ENCODE measurements at regions not wholly inside any gene's neighbourhood (a gene's known extent, or its start where the extent isn't known, plus 50 kb on each side); places are given as distances from the start of the nearest gene placed in this dataset.

DNA sequence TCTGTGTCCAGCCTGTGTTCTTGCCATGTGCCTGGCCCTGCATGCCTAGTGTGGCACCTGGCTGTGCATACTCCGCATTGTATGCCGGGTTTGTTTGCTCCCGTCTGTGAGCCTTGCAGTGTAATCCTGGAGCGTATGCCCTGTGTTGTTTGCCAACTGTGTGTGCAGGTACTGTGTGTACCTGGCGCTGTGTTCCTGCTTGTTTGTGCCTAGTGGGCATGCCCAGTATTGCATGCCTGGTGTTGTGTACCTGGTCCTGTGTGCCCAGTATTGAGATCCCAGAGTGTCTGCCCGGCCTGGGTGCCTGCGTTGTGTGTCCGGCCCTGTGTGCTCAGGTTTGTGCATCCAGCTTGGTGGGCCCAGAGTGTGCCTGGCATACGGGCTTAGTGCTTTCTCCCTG is 54.5 kb upstream of the CHRNA7 start:
- no peak for DNase-seq (ENCODE audit: low read depth)

DNA sequence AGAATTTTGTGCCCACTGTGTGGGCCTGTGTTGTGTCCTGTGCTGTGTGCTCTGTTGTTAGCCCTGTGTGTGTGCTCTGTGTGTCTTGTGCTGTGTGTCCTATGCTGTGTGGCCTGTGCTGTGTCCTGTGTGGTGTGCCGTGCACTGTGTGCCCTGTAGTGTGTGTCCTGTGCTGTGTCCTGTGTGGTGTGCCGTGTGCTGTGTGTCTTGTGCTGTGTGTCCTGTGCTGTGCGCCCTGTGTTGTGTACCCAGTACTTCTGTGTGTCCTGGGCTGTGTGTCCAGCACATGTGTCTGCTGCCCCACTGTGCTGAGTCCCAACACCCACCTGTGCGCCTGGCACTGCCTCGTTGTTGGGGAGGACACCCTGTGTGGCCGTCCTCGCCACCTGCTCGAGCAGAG is 53.2 kb upstream of the CHRNA7 start:
- DNase-seq (ENCODE audit: low read depth), result no peak

DNA sequence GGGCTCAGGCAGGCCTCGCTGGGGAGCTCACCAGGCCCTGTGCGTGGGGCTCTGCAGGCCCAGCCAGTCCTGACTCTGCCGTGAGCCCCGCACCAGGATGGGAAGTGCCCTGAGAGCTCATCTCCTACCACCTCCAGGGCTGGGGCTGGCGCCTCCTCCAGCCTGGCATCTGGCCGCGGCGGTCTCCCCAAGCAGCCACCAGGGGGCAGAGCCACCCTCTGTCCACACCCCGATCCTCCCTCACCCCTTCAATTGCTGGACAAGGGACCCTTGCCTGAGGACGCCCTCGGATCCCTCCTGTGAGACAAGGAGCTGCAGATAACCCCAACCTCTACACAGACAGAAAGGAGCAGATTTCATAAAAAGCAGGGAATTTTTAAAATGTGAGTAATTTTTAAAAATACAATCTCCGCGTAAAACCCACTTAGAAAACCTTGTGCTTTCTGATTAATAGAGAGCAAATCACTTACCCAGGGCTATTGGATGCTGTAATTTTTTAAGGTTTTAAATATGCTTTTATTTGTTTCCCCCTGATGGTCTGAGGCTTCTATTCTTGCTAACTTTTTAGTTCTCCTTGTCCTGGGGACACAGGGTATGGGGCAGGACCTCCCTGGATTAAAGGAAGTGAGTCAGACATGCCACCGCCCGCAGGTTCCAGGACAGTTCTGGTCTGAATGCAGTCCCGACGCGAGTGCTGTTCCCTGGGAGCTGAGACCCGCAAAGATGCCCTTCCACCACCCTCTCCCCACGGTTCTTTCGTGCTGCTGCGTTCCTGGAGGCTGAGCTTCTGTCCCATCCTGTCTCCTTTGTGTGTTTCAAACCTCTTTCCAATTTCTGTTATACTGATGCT is 52.3 kb upstream of the CHRNA7 start:
- DNase-seq (ENCODE audit: low read depth), result no peak
